ENCODE measurements at regions not wholly inside any gene's neighbourhood (a gene's known extent, or its start where the extent isn't known, plus 50 kb on each side); places are given as distances from the start of the nearest gene placed in this dataset.

DNA sequence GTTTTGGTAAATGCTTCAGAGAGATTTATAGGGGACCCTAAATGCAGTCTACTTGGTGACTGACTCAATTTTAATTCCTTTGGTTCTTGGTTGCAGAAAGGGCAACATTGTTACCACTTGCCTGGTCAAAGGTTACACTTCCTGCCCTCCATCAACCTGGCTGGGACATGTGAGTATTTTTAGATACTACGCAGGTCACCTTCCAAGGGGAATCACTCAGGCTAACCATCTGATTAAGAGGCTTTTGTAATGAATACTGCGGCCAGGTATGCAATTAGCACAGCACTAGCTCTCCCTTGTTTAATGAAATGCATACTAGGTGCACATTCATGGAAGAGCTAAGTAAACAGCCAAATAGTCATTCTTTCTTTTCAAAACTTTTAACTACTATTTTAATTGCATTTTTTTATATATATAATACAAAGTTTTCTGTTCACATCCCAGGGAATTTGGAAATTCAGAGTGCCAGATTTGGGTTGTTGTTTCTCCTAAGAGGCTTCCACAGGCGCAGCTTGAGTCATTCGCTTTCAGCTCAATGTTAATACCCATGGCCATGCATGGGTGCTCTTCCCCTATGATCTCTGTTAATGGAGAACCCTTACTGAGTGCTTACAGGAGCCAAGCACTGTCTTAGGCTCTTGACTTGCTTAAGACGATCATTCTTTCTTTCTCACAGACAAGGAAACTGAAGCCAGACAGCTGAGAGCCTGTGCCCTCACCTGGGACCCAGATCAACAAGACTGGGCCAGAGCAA lies 152.2 kb downstream of the MTX2 start (continued):
- no peak for TF ChIP-seq TAF1 (conservative IDR thresholded peaks at IDR 0.05)

DNA sequence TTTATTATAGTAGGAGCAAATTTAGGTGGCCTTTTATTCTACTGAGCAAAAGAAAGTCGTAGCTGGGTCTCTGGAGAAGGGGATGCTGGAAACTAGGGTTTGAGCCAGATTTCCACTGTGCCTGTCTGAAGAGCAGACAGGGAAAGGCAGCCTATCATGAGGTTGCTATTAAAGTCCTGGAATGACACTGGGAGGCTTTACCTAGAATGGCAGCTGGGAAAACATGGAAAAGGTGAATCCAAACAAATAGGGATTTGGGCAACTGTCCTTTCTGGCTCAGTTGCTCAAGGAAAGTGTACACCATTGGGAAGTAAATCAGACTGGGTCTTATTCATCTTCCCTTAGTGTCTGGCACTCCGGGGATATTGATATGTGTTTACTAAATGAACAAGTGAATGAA lies 154.6 kb downstream of the MTX2 start:
- 44% methylated on average over 2 of the region's 2 CpGs for WGBS
- Histone ChIP-seq H3K4me3 (ENCODE audit: low read depth in 1 of 3, low read length in 3 of 3) (no peak overlapping the region), H3K36me3 (ENCODE audit: control insufficient read depth in 4 of 4, insufficient read depth in 3 of 4, low read depth in 1 of 4, low read length in 3 of 4) (no peaks in the 10 kb centered on the region), H3K9ac (ENCODE audit: low read depth in 1 of 2, low read length in 2 of 2) (no peak overlapping the region), H3K4me1 (ENCODE audit: control insufficient read depth in 4 of 4, insufficient read depth in 4 of 4, low read length in 3 of 4) (no peaks in the 10 kb centered on the region), H3K9me3 (ENCODE audit: control insufficient read depth in 4 of 4, low read length in 3 of 4) (no peaks in the 10 kb centered on the region), H3K27me3 (ENCODE audit: control insufficient read depth in 4 of 4, insufficient read depth in 4 of 4, low read length in 3 of 4) (peaks cover 0 to 3% (median 0%) of the 10 kb centered on the region in 4 donors), H3K27ac (ENCODE audit: low read depth in 1 of 2, low read length in 2 of 2) (no peak overlapping the region)
- TF ChIP-seq SP1 (IDR thresholded peaks at IDR 0.05) (no peak), NR2F2 (IDR thresholded peaks at IDR 0.05) (no peak), RXRA (IDR thresholded peaks at IDR 0.05) (no peak), EGR1 (IDR thresholded peaks at IDR 0.05; ENCODE audit: low read depth in 2 of 2) (no peak), FOXA2 (IDR thresholded peaks at IDR 0.05) (no peak), HNF4A (conservative IDR thresholded peaks at IDR 0.05) (no peak), YY1 (IDR thresholded peaks at IDR 0.05) (no peak), FOXA1 (IDR thresholded peaks at IDR 0.05) (no peak), JUND (IDR thresholded peaks at IDR 0.05) (no peak), HNF4G (IDR thresholded peaks at IDR 0.05) (no peak), TAF1 (conservative IDR thresholded peaks at IDR 0.05) (no peak), RAD21 (IDR thresholded peaks at IDR 0.05) (no peak), GABPA (IDR thresholded peaks at IDR 0.05 in 1 of 2, conservative IDR thresholded peaks at IDR 0.05 in 1 of 2) (no peak)
- TF ChIP-seq, protein P1, sequence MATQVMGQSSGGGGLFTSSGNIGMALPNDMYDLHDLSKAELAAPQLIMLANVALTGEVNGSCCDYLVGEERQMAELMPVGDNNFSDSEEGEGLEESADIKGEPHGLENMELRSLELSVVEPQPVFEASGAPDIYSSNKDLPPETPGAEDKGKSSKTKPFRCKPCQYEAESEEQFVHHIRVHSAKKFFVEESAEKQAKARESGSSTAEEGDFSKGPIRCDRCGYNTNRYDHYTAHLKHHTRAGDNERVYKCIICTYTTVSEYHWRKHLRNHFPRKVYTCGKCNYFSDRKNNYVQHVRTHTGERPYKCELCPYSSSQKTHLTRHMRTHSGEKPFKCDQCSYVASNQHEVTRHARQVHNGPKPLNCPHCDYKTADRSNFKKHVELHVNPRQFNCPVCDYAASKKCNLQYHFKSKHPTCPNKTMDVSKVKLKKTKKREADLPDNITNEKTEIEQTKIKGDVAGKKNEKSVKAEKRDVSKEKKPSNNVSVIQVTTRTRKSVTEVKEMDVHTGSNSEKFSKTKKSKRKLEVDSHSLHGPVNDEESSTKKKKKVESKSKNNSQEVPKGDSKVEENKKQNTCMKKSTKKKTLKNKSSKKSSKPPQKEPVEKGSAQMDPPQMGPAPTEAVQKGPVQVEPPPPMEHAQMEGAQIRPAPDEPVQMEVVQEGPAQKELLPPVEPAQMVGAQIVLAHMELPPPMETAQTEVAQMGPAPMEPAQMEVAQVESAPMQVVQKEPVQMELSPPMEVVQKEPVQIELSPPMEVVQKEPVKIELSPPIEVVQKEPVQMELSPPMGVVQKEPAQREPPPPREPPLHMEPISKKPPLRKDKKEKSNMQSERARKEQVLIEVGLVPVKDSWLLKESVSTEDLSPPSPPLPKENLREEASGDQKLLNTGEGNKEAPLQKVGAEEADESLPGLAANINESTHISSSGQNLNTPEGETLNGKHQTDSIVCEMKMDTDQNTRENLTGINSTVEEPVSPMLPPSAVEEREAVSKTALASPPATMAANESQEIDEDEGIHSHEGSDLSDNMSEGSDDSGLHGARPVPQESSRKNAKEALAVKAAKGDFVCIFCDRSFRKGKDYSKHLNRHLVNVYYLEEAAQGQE (IDR thresholded peaks at IDR 0.05) = no peak
- TF ChIP-seq, protein P2, sequence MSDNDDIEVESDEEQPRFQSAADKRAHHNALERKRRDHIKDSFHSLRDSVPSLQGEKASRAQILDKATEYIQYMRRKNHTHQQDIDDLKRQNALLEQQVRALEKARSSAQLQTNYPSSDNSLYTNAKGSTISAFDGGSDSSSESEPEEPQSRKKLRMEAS (IDR thresholded peaks at IDR 0.05) = no peak
- TF ChIP-seq, protein P3, sequence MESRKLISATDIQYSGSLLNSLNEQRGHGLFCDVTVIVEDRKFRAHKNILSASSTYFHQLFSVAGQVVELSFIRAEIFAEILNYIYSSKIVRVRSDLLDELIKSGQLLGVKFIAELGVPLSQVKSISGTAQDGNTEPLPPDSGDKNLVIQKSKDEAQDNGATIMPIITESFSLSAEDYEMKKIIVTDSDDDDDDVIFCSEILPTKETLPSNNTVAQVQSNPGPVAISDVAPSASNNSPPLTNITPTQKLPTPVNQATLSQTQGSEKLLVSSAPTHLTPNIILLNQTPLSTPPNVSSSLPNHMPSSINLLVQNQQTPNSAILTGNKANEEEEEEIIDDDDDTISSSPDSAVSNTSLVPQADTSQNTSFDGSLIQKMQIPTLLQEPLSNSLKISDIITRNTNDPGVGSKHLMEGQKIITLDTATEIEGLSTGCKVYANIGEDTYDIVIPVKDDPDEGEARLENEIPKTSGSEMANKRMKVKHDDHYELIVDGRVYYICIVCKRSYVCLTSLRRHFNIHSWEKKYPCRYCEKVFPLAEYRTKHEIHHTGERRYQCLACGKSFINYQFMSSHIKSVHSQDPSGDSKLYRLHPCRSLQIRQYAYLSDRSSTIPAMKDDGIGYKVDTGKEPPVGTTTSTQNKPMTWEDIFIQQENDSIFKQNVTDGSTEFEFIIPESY (IDR thresholded peaks at IDR 0.05) = no peak
- TF ChIP-seq, protein P4, sequence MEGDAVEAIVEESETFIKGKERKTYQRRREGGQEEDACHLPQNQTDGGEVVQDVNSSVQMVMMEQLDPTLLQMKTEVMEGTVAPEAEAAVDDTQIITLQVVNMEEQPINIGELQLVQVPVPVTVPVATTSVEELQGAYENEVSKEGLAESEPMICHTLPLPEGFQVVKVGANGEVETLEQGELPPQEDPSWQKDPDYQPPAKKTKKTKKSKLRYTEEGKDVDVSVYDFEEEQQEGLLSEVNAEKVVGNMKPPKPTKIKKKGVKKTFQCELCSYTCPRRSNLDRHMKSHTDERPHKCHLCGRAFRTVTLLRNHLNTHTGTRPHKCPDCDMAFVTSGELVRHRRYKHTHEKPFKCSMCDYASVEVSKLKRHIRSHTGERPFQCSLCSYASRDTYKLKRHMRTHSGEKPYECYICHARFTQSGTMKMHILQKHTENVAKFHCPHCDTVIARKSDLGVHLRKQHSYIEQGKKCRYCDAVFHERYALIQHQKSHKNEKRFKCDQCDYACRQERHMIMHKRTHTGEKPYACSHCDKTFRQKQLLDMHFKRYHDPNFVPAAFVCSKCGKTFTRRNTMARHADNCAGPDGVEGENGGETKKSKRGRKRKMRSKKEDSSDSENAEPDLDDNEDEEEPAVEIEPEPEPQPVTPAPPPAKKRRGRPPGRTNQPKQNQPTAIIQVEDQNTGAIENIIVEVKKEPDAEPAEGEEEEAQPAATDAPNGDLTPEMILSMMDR (IDR thresholded peaks at IDR 0.05; ENCODE audit: low read depth, low read length, missing input control) = no peak
- TF ChIP-seq, protein P5, sequence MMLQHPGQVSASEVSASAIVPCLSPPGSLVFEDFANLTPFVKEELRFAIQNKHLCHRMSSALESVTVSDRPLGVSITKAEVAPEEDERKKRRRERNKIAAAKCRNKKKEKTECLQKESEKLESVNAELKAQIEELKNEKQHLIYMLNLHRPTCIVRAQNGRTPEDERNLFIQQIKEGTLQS (IDR thresholded peaks at IDR 0.05) = no peak
- DNase-seq (ENCODE audit: low spot score) = no peak
